Rectal smooth muscle tissue (tissue), 1 donor: ENCODE measurements at regions not wholly inside any gene's neighbourhood (a gene's known extent, or its start where the extent isn't known, plus 50 kb on each side); places are given as distances from the start of the nearest gene placed in this dataset.
A peak's percentile ranks its signal among the peaks of the same experiment; 100 is the strongest.

Source experiments
- H3K27ac ChIP-seq: one replicate; pipeline ENCODE4 v1.7.0; 2013; ENCODE audit warnings: low read depth, low read length, inconsistent platforms
- H3K27me3 ChIP-seq: one replicate; pipeline ENCODE4 v1.7.0; 2013; ENCODE audit warnings: low read length; ENCODE audit not compliant: control insufficient read depth, insufficient read depth
- H3K36me3 ChIP-seq: one replicate; pipeline ENCODE4 v1.7.0; 2013; ENCODE audit warnings: low read length; ENCODE audit not compliant: control insufficient read depth, insufficient read depth
- H3K4me1 ChIP-seq: one replicate; pipeline ENCODE4 v1.7.0; 2013; ENCODE audit warnings: low read length; ENCODE audit not compliant: control insufficient read depth, insufficient read depth
- H3K4me3 ChIP-seq: one replicate; pipeline ENCODE4 v1.7.0; 2013; ENCODE audit warnings: low read length
- H3K9ac ChIP-seq: one replicate; pipeline ENCODE4 v1.7.0; 2013; ENCODE audit warnings: low read length

- no peaks in the 10 kb centered on the region for H3K36me3 ChIP-seq
- peak overlapping the region; percentile 64 for H3K4me3 ChIP-seq
- no peaks in the 10 kb centered on the region for H3K4me1 ChIP-seq
- no peaks in the 10 kb centered on the region for H3K27me3 ChIP-seq
- H3K9ac ChIP-seq, result no peak overlapping the region
- peak overlapping the region; percentile 63 for H3K27ac ChIP-seq
Observed at GRCh38 chr14:65229748-65230728, 127.7 kb upstream of the MAX start.

GRCh38 chr14:65231286-65231980 lies 129.1 kb upstream of the MAX start:
- no peak overlapping the region for H3K27ac ChIP-seq

GRCh38 chr14:65234752-65235361 lies 132.5 kb upstream of the MAX start:
- Histone ChIP-seq H3K27ac (no peak overlapping the region), H3K9ac (no peak overlapping the region), H3K27me3 (no peaks in the 10 kb centered on the region), H3K4me3 (no peak overlapping the region), H3K36me3 (no peaks in the 10 kb centered on the region), H3K4me1 (no peaks in the 10 kb centered on the region)

More at GRCh38 chr14:65231286-65231980, 129.1 kb upstream of the MAX start:
- H3K4me3 ChIP-seq, result no peak overlapping the region
- no peaks in the 10 kb centered on the region for H3K36me3 ChIP-seq
- no peaks in the 10 kb centered on the region for H3K4me1 ChIP-seq
- no peaks in the 10 kb centered on the region for H3K27me3 ChIP-seq
- no peak overlapping the region for H3K9ac ChIP-seq

GRCh38 chr14:65237023-65237814 lies 134.9 kb upstream of the MAX start:
- no peak overlapping the region for H3K4me3 ChIP-seq
- H3K36me3 ChIP-seq, result no peaks in the 10 kb centered on the region
- no peaks in the 10 kb centered on the region for H3K4me1 ChIP-seq
- no peaks in the 10 kb centered on the region for H3K27me3 ChIP-seq
- H3K9ac ChIP-seq, result no peak overlapping the region
- no peak overlapping the region for H3K27ac ChIP-seq

GRCh38 chr14:65237941-65238340 lies 135.6 kb upstream of the MAX start:
- Histone ChIP-seq H3K27ac (no peak overlapping the region), H3K36me3 (no peaks in the 10 kb centered on the region), H3K9ac (no peak overlapping the region), H3K4me1 (no peaks in the 10 kb centered on the region), H3K27me3 (no peaks in the 10 kb centered on the region), H3K4me3 (no peak overlapping the region)

GRCh38 chr14:65238456-65238855 lies 136.1 kb upstream of the MAX start:
- no peaks in the 10 kb centered on the region for H3K4me1 ChIP-seq
- H3K4me3 ChIP-seq, result no peak overlapping the region
- no peaks in the 10 kb centered on the region for H3K36me3 ChIP-seq
- no peak overlapping the region for H3K9ac ChIP-seq
- H3K27me3 ChIP-seq, result no peaks in the 10 kb centered on the region
- no peak overlapping the region for H3K27ac ChIP-seq

- Histone ChIP-seq H3K27me3 (no peaks in the 10 kb centered on the region), H3K27ac (no peak overlapping the region), H3K4me1 (no peaks in the 10 kb centered on the region), H3K9ac (no peak overlapping the region), H3K36me3 (no peaks in the 10 kb centered on the region), H3K4me3 (no peak overlapping the region)
Observed at GRCh38 chr14:65239143-65239937, 137.0 kb upstream of the MAX start.

GRCh38 chr14:65239938-65240296 lies 137.6 kb upstream of the MAX start:
- Histone ChIP-seq H3K4me1 (no peaks in the 10 kb centered on the region), H3K4me3 (no peak overlapping the region), H3K9ac (no peak overlapping the region), H3K27me3 (no peaks in the 10 kb centered on the region), H3K27ac (no peak overlapping the region), H3K36me3 (no peaks in the 10 kb centered on the region)

GRCh38 chr14:65241125-65241752 lies 138.9 kb upstream of the MAX start:
- Histone ChIP-seq H3K36me3 (no peaks in the 10 kb centered on the region), H3K4me1 (no peaks in the 10 kb centered on the region), H3K9ac (no peak overlapping the region), H3K27me3 (no peaks in the 10 kb centered on the region), H3K4me3 (no peak overlapping the region), H3K27ac (no peak overlapping the region)

- Histone ChIP-seq H3K4me1 (no peaks in the 10 kb centered on the region), H3K27me3 (no peaks in the 10 kb centered on the region), H3K27ac (no peak overlapping the region), H3K4me3 (no peak overlapping the region), H3K36me3 (no peaks in the 10 kb centered on the region), H3K9ac (no peak overlapping the region)
Observed at GRCh38 chr14:65242732-65243134, 140.4 kb upstream of the MAX start.

GRCh38 chr14:65243766-65244442 lies 141.6 kb upstream of the MAX start:
- H3K4me1 ChIP-seq, result no peaks in the 10 kb centered on the region
- H3K27me3 ChIP-seq, result no peaks in the 10 kb centered on the region
- H3K4me3 ChIP-seq, result no peak overlapping the region
- H3K9ac ChIP-seq, result no peak overlapping the region
- no peaks in the 10 kb centered on the region for H3K36me3 ChIP-seq
- no peak overlapping the region for H3K27ac ChIP-seq
